Esophagus squamous epithelium (tissue), 4 donors: ENCODE measurements at regions not wholly inside any gene's neighbourhood (a gene's known extent, or its start where the extent isn't known, plus 50 kb on each side); places are given as distances from the start of the nearest gene placed in this dataset.

Experiments
- POLR2A ChIP-seq, 4 donors: fragments of 450-650 bp; IDR thresholded peaks; one replicate each; pipeline ENCODE4 v1.6.1; 2017; ENCODE audit warnings: antibody characterized with exemption in 4 of 4, mild to moderate bottlenecking in 4 of 4, moderate library complexity in 3 of 4
- TF ChIP-seq, protein P1 (sequence below), 6 experiments: fragments of 450-650 bp in 4 of 6; fragments of 200-600 bp in 2 of 6; sonication (generic) in 2 of 6; IDR thresholded peaks; one replicate each; pipeline ENCODE4 v1.5.1; 2016 to 2019; ENCODE audit warnings: antibody characterized with exemption in 6 of 6, mild to moderate bottlenecking in 4 of 6, moderate library complexity in 4 of 6

DNA sequence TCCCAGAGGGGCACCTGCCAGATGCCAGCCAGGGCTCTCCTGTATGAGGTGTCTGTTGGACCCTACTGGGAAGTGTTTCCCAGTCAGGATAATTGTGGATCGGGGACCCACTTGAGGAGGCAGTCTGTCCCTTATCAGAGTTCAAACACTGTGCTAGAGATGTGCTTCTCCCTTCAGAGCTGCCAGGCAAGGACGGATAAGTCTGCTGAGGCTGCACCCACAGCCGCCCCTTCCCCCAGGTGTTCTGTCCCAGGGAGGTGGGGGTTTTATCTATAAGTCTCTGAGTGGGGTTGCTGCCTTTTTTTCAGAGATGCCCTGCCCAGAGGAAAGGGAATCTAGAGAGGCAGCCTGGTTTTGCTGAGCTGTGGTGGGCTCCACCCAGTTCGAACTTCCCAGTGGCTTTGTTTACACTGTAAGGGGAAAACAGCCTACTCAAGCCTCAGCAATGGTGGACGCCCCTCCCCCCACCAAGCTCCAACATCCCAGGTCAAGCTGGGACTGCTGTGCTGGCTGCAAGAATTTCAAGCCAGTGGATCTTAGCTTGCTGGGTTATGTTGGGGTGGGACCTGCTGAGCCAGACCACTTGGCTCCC, 324.0 kb upstream of the SETBP1 start:
- TF ChIP-seq, protein P1, sequence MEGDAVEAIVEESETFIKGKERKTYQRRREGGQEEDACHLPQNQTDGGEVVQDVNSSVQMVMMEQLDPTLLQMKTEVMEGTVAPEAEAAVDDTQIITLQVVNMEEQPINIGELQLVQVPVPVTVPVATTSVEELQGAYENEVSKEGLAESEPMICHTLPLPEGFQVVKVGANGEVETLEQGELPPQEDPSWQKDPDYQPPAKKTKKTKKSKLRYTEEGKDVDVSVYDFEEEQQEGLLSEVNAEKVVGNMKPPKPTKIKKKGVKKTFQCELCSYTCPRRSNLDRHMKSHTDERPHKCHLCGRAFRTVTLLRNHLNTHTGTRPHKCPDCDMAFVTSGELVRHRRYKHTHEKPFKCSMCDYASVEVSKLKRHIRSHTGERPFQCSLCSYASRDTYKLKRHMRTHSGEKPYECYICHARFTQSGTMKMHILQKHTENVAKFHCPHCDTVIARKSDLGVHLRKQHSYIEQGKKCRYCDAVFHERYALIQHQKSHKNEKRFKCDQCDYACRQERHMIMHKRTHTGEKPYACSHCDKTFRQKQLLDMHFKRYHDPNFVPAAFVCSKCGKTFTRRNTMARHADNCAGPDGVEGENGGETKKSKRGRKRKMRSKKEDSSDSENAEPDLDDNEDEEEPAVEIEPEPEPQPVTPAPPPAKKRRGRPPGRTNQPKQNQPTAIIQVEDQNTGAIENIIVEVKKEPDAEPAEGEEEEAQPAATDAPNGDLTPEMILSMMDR (IDR thresholded peaks at IDR 0.05), result no peak
- no peak for TF ChIP-seq POLR2A (IDR thresholded peaks at IDR 0.05)
